ENCODE measurements at regions not wholly inside any gene's neighbourhood (a gene's known extent, or its start where the extent isn't known, plus 50 kb on each side); places are given as distances from the start of the nearest gene placed in this dataset.

GRCh38 chr3:170641510-170642236 is 55.8 kb upstream of the SLC7A14 start:
- no peak for DNase-seq

GRCh38 chr3:170640737-170641171 is 54.9 kb upstream of the SLC7A14 start:
- DNase-seq, result no peak

GRCh38 chr3:170638988-170639387 is 53.1 kb upstream of the SLC7A14 start:
- no peak for DNase-seq

GRCh38 chr3:170637306-170637705 is 51.4 kb upstream of the SLC7A14 start:
- DNase-seq, result no peak

GRCh38 chr3:170636400-170636973 is 50.6 kb upstream of the SLC7A14 start:
- no peak for DNase-seq

All from NCI-H1048 (cell line).